ENCODE measurements at regions not wholly inside any gene's neighbourhood (a gene's known extent, or its start where the extent isn't known, plus 50 kb on each side); places are given as distances from the start of the nearest gene placed in this dataset.
A peak's percentile ranks its signal among the peaks of the same experiment; 100 is the strongest.

DNA sequence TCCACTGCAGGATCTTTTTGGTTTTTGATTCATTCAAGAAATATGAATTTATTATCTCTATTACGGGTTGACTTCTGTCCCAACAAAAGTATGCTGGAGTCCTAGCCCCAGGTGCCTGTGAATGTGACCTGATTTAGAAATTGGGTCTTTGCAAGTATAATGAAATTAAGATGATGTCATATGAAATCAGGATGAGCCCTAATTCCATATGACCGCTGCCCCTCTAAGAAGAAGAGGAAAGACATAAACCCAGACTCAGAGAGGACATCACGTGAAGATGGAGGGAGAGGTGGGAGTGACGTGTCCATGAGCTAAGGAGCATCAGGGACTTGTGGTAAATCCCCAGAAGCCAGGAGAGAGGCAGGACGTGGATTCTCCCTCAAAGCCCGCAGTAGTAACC is 287.1 kb downstream of the LPIN1 start:
- H3K27ac ChIP-seq = peak overlapping the region; percentile 17; the same call in 1 of the 2 replicates
- H3K27me3 ChIP-seq (ENCODE audit: insufficient read depth, low read depth) = no peaks in the 10 kb centered on the region
- POLR2A ChIA-PET (ENCODE audit: unreplicated experiment) = no interaction called here
- H3K9me3 ChIP-seq (ENCODE audit: insufficient read depth, low read depth) = peaks cover 19% of the 10 kb centered on the region
- no peaks in the 10 kb centered on the region for H3F3A ChIP-seq (ENCODE audit: insufficient read depth, low read depth)
- DNase-seq = no peak
- TF ChIP-seq, protein P1, sequence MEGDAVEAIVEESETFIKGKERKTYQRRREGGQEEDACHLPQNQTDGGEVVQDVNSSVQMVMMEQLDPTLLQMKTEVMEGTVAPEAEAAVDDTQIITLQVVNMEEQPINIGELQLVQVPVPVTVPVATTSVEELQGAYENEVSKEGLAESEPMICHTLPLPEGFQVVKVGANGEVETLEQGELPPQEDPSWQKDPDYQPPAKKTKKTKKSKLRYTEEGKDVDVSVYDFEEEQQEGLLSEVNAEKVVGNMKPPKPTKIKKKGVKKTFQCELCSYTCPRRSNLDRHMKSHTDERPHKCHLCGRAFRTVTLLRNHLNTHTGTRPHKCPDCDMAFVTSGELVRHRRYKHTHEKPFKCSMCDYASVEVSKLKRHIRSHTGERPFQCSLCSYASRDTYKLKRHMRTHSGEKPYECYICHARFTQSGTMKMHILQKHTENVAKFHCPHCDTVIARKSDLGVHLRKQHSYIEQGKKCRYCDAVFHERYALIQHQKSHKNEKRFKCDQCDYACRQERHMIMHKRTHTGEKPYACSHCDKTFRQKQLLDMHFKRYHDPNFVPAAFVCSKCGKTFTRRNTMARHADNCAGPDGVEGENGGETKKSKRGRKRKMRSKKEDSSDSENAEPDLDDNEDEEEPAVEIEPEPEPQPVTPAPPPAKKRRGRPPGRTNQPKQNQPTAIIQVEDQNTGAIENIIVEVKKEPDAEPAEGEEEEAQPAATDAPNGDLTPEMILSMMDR (conservative IDR thresholded peaks at IDR 0.05) = no peak
- no peak for TF ChIP-seq EZH2 (IDR thresholded peaks at IDR 0.05; ENCODE audit: low read depth)
- H4K20me1 ChIP-seq (ENCODE audit: insufficient read depth) = no peaks in the 10 kb centered on the region
- H3K9me2 ChIP-seq (ENCODE audit: insufficient read depth) = no peaks in the 10 kb centered on the region
- BruUV-seq (replicated peaks) = no TSS peak
- CTCF ChIA-PET = no interaction called here
- intact Hi-C loops (cut with micrococcal nuclease; ENCODE audit: unreplicated experiment) = loop anchor here (10.0 kb wide), 1 partner anchor 169 kb away; no protein-coding TSS in a partner anchor
- H3K4me2 ChIP-seq = peak overlapping the region; percentile 14; the same call in 1 of the 2 replicates
- no peak overlapping the region for H3K4me3 ChIP-seq
- peaks cover 19% of the 10 kb centered on the region for H3K4me1 ChIP-seq (replicated peaks; ENCODE audit: insufficient read depth)
- H2AFZ ChIP-seq = no peak overlapping the region
- no peaks in the 10 kb centered on the region for H3K36me3 ChIP-seq (ENCODE audit: low read depth)
- no peaks in the 10 kb centered on the region for H3K79me2 ChIP-seq (ENCODE audit: low read depth)

DNA sequence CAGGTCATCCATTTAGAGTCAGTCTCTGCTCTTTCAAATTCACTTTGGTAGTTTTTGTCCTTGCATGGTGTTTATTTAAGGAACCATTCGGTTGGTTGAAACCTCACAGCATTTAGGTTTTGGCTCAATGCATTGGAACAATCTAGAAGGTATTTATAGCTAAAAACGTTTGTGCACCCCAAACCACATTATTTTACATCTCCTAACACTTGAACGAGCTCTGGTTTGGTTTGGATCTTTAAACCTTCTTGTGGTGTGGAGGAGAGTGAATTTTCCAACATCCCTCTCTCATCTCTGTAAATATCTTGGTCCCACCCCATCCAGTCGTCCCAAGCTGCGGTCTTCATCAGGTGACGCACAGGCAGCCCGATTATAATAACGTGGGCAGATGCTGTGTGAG is 287.9 kb downstream of the LPIN1 start:
- BruUV-seq (replicated peaks) = no TSS peak
- POLR2A ChIA-PET (ENCODE audit: unreplicated experiment) = no interaction called here
- no peaks in the 10 kb centered on the region for H3K27me3 ChIP-seq (ENCODE audit: insufficient read depth, low read depth)
- no peaks in the 10 kb centered on the region for H3K79me2 ChIP-seq (ENCODE audit: low read depth)
- H3K36me3 ChIP-seq (ENCODE audit: low read depth) = no peaks in the 10 kb centered on the region
- TF ChIP-seq EZH2 (IDR thresholded peaks at IDR 0.05; ENCODE audit: low read depth) = no peak
- TF ChIP-seq, protein P1 (conservative IDR thresholded peaks at IDR 0.05) = no peak
- peaks cover 19% of the 10 kb centered on the region for H3K4me1 ChIP-seq (replicated peaks; ENCODE audit: insufficient read depth)
- H4K20me1 ChIP-seq (ENCODE audit: insufficient read depth) = no peaks in the 10 kb centered on the region
- no peak overlapping the region for H3K27ac ChIP-seq
- H2AFZ ChIP-seq = no peak overlapping the region
- no peak for DNase-seq
- intact Hi-C loops (cut with micrococcal nuclease; ENCODE audit: unreplicated experiment) = loop anchor here (10.0 kb wide), 1 partner anchor 170 kb away; no protein-coding TSS in a partner anchor
- no peaks in the 10 kb centered on the region for H3F3A ChIP-seq (ENCODE audit: insufficient read depth, low read depth)
- no peak overlapping the region for H3K4me3 ChIP-seq
- H3K4me2 ChIP-seq = no peak overlapping the region
- H3K9me3 ChIP-seq (ENCODE audit: insufficient read depth, low read depth) = peaks cover 27% of the 10 kb centered on the region
- no peaks in the 10 kb centered on the region for H3K9me2 ChIP-seq (ENCODE audit: insufficient read depth)
- CTCF ChIA-PET = interaction anchor here (0.5 kb wide), 1 partner anchor 113 kb away, joined by 15 read pairs; no protein-coding TSS in a partner anchor

DNA sequence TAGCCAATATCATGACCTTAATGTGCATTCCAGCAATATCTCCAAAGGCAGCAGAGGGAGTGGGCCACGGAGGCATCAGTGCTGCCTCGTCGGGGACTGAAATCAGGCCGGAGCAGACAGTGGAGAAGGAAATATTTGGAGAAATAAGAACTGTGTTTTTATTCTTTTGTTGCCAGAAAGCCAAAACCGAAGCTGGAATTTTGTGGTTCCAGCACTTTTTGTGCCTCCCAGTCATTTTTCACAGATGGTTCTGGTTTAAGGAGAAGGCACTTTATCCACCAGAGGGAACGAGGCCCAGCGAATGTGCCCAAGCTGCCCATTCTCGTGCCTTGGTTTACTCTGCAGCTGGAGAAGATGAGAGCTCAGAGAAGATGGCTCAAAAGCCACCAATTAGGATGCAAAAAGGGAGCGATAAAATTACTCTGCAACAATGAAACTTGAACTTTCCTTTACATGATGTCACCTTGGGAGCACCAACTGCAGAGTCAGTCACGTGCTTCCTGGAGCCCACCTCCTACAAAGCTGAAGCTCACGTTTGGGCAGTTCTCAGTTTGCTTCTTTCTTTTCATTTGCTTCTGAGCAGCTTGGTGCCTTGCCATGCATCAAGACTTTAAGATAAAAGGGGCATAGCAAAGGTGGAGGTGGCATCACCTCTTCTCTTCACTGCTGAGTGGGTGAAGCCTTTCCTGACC is 288.7 kb downstream of the LPIN1 start:
- Histone ChIP-seq H3K27ac (no peak overlapping the region), H3K4me1 (replicated peaks; ENCODE audit: insufficient read depth) (peaks cover 19% of the 10 kb centered on the region), H3K79me2 (ENCODE audit: low read depth) (no peaks in the 10 kb centered on the region), H3K36me3 (ENCODE audit: low read depth) (no peaks in the 10 kb centered on the region), H3K4me2 (no peak overlapping the region), H4K20me1 (ENCODE audit: insufficient read depth) (no peaks in the 10 kb centered on the region), H3K4me3 (no peak overlapping the region), H3F3A (ENCODE audit: insufficient read depth, low read depth) (no peaks in the 10 kb centered on the region), H3K9me3 (ENCODE audit: insufficient read depth, low read depth) (peaks cover 27% of the 10 kb centered on the region), H3K9me2 (ENCODE audit: insufficient read depth) (no peaks in the 10 kb centered on the region), H2AFZ (no peak overlapping the region), H3K27me3 (ENCODE audit: insufficient read depth, low read depth) (no peaks in the 10 kb centered on the region)
- BruUV-seq (replicated peaks) = no TSS peak
- intact Hi-C loops (cut with micrococcal nuclease; ENCODE audit: unreplicated experiment) = loop anchor here (10.0 kb wide), 1 partner anchor 170 kb away; no protein-coding TSS in a partner anchor
- ChIA-PET CTCF (interaction anchor here (0.5 kb wide), 1 partner anchor 679 kb away, joined by 12 read pairs; no protein-coding TSS in a partner anchor), POLR2A (ENCODE audit: unreplicated experiment) (no interaction called here)
- DNase-seq = no peak
- no peak for TF ChIP-seq EZH2 (IDR thresholded peaks at IDR 0.05; ENCODE audit: low read depth)
- TF ChIP-seq, protein P1 (conservative IDR thresholded peaks at IDR 0.05) = no peak
